Activated CD8-positive, alpha-beta T cell treated with anti-CD3 and anti-CD28 coated beads for 36 hours (primary cell): ENCODE measurements at regions not wholly inside any gene's neighbourhood (a gene's known extent, or its start where the extent isn't known, plus 50 kb on each side); places are given as distances from the start of the nearest gene placed in this dataset.

Experiments used
- ATAC-seq: fragments of 200-7000 bp; cut with Tn5 transposase; one replicate; pipeline ENCODE4 v1.10.0; 2021; ENCODE audit warnings: mild to moderate bottlenecking, moderate library complexity
- CTCF ChIA-PET: fragments of 350-600 bp; sonication (Branson Sonifier 250); formaldehyde crosslinking; loops from one replicate; lab custom pipeline; 2021; ENCODE audit warnings: antibody characterized with exemption; lab: Charles Lee
- POLR2A ChIA-PET: fragments of 350-600 bp; sonication (Branson Sonifier 250); formaldehyde crosslinking; loops from one replicate; lab custom pipeline; 2021; ENCODE audit warnings: antibody characterized with exemption; lab: Charles Lee
- DNase-seq: peaks from one replicate; pipeline ENCODE4 v3.0.0-alpha.2; 2020
- H3K27ac Mint-ChIP-seq: one replicate; pipeline ENCODE4 v1.8.0; 2021; ENCODE audit warnings: mild to moderate bottlenecking, mixed read lengths
- H3K27me3 Mint-ChIP-seq: one replicate; pipeline ENCODE4 v1.8.0; 2021; ENCODE audit warnings: mixed read lengths
- H3K36me3 Mint-ChIP-seq: one replicate; pipeline ENCODE4 v1.8.0; 2021; ENCODE audit warnings: low read depth, mixed read lengths
- H3K4me1 Mint-ChIP-seq: one replicate; pipeline ENCODE4 v1.8.0; 2021; ENCODE audit warnings: low read depth, mixed read lengths
- H3K4me3 Mint-ChIP-seq: one replicate; pipeline ENCODE4 v1.8.0; 2021; ENCODE audit warnings: mild to moderate bottlenecking, moderate library complexity, mixed read lengths
- H3K9me3 Mint-ChIP-seq: one replicate; pipeline ENCODE4 v1.8.0; 2021; ENCODE audit warnings: mixed read lengths
- intact Hi-C: fragments of 100-400 bp; cut with micrococcal nuclease; formaldehyde crosslinking; loops from one replicate; pipeline ENCODE4 v1.10.0; 2022
- TF ChIP-seq, protein P1 (sequence below): fragments of 200-600 bp; IDR thresholded peaks from one replicate; pipeline ENCODE4 v1.8.0; 2022; ENCODE audit warnings: antibody characterized with exemption, mild to moderate bottlenecking

DNA sequence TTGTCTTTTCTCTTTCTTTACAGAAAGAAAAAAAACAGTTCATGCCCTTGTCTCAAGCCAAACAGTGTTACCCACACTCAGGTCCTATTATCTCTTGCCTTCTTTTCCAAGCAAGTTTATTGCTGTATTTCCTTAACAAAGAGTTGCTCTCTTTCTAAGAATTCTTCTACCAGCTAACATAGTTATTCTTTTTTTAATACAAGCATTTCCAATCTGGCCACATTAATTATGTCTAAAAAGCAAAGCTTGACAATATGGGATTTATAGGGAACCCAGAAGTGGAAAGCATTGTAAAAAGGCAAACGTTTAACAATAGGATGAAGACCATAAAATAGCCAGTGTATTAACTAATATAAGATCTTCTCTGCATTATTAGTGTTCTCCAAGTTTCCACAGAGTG, 272.5 kb upstream of the CWC22 start:
- Mint-ChIP-seq H3K27ac (no peak overlapping the region), H3K4me1 (no peaks in the 10 kb centered on the region), H3K4me3 (no peak overlapping the region), H3K9me3 (no peaks in the 10 kb centered on the region), H3K36me3 (no peaks in the 10 kb centered on the region), H3K27me3 (peaks cover 3% of the 10 kb centered on the region)
- POLR2A ChIA-PET = no interaction called here
- CTCF ChIA-PET = no interaction called here
- TF ChIP-seq, protein P1, sequence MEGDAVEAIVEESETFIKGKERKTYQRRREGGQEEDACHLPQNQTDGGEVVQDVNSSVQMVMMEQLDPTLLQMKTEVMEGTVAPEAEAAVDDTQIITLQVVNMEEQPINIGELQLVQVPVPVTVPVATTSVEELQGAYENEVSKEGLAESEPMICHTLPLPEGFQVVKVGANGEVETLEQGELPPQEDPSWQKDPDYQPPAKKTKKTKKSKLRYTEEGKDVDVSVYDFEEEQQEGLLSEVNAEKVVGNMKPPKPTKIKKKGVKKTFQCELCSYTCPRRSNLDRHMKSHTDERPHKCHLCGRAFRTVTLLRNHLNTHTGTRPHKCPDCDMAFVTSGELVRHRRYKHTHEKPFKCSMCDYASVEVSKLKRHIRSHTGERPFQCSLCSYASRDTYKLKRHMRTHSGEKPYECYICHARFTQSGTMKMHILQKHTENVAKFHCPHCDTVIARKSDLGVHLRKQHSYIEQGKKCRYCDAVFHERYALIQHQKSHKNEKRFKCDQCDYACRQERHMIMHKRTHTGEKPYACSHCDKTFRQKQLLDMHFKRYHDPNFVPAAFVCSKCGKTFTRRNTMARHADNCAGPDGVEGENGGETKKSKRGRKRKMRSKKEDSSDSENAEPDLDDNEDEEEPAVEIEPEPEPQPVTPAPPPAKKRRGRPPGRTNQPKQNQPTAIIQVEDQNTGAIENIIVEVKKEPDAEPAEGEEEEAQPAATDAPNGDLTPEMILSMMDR = no peak
- intact Hi-C loops = no loop called here
- DNase-seq (no peak), ATAC-seq (no peak)

- Mint-ChIP-seq H3K27ac (no peak overlapping the region), H3K9me3 (peaks cover 3% of the 10 kb centered on the region), H3K27me3 (peaks cover 2% of the 10 kb centered on the region), H3K4me3 (no peak overlapping the region), H3K36me3 (no peaks in the 10 kb centered on the region), H3K4me1 (no peaks in the 10 kb centered on the region)
- ATAC-seq = no peak
- CTCF ChIA-PET = no interaction called here
- POLR2A ChIA-PET = no interaction called here
- intact Hi-C loops = no loop called here
- no peak for DNase-seq
- TF ChIP-seq, protein P1 = no peak
Observed at GRCh38 chr2:180276733-180277132, 269.6 kb upstream of the CWC22 start.

DNA sequence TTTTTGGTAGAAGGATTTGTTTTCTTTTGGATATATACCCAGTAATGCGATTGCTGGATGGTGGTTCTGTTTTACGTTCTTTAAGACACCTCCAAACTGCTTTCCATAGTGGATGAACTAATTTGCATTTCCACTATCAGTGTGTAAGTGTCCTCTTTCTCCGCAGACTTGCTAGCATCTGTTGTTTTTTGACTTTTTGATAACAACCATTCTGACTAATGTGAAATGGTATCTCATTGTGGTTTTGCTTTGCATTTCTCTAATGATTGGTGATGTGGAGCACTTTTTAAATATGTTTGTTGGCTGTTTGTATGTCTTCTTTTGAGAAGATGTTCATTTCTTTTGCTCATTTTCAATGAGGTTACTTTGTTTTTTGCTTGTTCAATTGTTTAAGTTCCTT, 260.9 kb upstream of the CWC22 start:
- Mint-ChIP-seq H3K27ac (no peak overlapping the region), H3K27me3 (no peaks in the 10 kb centered on the region), H3K9me3 (peaks cover 4% of the 10 kb centered on the region), H3K4me3 (no peak overlapping the region), H3K36me3 (no peaks in the 10 kb centered on the region), H3K4me1 (no peaks in the 10 kb centered on the region)
- intact Hi-C loops = no loop called here
- DNase-seq (no peak), ATAC-seq (no peak)
- ChIA-PET CTCF (no interaction called here), POLR2A (no interaction called here)
- TF ChIP-seq, protein P1 = no peak

- ChIA-PET POLR2A (no interaction called here), CTCF (no interaction called here)
- TF ChIP-seq, protein P1 = no peak
- intact Hi-C loops = no loop called here
- DNase-seq (no peak), ATAC-seq (no peak)
- Mint-ChIP-seq H3K4me1 (no peaks in the 10 kb centered on the region), H3K9me3 (no peaks in the 10 kb centered on the region), H3K4me3 (no peak overlapping the region), H3K27me3 (no peaks in the 10 kb centered on the region), H3K36me3 (no peaks in the 10 kb centered on the region), H3K27ac (no peak overlapping the region)
Observed at GRCh38 chr2:180261976-180262375, 254.9 kb upstream of the CWC22 start.

DNA sequence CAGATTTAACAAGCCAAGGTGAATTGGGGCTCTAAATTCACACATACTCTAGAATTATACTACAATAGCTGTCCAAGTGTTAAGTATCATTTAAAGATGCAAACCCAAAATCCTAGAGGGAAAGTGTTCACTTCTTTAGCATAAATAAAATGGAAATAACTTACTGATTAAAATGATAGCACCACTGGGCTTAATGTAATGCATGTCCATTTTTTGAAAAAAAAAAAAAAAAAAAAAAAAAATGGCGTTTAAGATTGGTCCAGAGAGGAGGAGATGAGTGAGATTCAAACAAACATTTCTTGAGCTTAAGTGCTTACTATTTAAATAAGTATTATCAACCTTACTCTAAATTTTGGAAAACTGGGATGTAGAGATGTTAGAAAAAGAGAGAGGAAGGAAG, 251.5 kb upstream of the CWC22 start:
- TF ChIP-seq, protein P1 = no peak
- intact Hi-C loops = no loop called here
- no peak overlapping the region for H3K27ac Mint-ChIP-seq
- ChIA-PET CTCF (no interaction called here), POLR2A (no interaction called here)
- no peak overlapping the region for H3K4me3 Mint-ChIP-seq
- H3K36me3 Mint-ChIP-seq = no peaks in the 10 kb centered on the region
- ATAC-seq (no peak), DNase-seq (no peak)
- H3K27me3 Mint-ChIP-seq = no peaks in the 10 kb centered on the region
- H3K9me3 Mint-ChIP-seq = no peaks in the 10 kb centered on the region
- no peaks in the 10 kb centered on the region for H3K4me1 Mint-ChIP-seq
